ENCODE measurements at regions not wholly inside any gene's neighbourhood (a gene's known extent, or its start where the extent isn't known, plus 50 kb on each side); places are given as distances from the start of the nearest gene placed in this dataset.

DNA sequence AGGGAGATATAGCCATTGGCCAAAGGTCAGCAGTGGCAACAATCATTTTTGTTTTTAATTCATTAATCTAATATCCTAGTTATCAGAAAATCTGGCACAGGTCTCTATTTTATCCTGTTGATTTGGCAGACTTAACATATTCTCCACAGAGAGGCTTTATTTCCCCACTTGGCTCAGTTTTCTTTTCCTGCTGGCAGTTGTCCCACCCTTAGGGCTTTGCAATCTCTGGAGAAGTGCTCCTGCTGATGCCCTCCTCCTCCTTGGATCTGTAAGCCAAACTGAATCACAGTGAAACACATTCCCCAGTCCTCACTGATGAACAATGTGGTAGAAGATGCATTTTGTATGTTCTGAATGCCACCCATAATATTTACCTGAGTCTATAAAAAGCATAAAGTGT is 889.7 kb downstream of the PDHA2 start:
- H3K9me3 ChIP-seq = no peaks in the 10 kb centered on the region

DNA sequence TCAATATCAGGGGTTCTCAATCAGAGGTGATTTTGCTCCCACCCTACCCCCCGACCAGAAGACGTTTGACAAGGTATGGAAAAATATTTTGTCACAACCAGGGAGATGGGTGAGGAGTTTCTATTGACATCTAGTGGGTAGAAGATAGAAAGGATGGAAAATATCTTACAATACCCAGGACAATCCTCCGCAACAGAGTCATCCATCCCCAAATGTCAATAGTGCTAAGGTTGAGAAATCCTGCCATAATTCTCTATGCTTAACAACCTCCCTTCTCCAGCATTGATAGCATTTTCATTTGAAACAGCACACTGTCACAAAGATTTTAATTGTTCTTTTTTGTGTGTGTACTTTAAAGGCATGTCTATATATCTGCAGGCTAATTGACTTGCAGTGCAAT is 890.5 kb downstream of the PDHA2 start:
- DNase-seq = no peak
- no peak for TF ChIP-seq POLR2A (IDR thresholded peaks at IDR 0.05)
- TF ChIP-seq, protein P1, sequence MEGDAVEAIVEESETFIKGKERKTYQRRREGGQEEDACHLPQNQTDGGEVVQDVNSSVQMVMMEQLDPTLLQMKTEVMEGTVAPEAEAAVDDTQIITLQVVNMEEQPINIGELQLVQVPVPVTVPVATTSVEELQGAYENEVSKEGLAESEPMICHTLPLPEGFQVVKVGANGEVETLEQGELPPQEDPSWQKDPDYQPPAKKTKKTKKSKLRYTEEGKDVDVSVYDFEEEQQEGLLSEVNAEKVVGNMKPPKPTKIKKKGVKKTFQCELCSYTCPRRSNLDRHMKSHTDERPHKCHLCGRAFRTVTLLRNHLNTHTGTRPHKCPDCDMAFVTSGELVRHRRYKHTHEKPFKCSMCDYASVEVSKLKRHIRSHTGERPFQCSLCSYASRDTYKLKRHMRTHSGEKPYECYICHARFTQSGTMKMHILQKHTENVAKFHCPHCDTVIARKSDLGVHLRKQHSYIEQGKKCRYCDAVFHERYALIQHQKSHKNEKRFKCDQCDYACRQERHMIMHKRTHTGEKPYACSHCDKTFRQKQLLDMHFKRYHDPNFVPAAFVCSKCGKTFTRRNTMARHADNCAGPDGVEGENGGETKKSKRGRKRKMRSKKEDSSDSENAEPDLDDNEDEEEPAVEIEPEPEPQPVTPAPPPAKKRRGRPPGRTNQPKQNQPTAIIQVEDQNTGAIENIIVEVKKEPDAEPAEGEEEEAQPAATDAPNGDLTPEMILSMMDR (IDR thresholded peaks at IDR 0.05) = no peak
- Histone ChIP-seq H3K27ac (no peak overlapping the region), H3K9me3 (no peaks in the 10 kb centered on the region), H3K36me3 (no peaks in the 10 kb centered on the region), H3K27me3 (no peaks in the 10 kb centered on the region), H3K4me1 (no peaks in the 10 kb centered on the region), H3K4me3 (no peak overlapping the region)
- intact Hi-C loops (cut with DNase I; ENCODE audit: low total_unique reads) = no loop called here

More for the DNA sequence above, 889.7 kb downstream of the PDHA2 start:
- intact Hi-C loops (cut with DNase I; ENCODE audit: low total_unique reads) = no loop called here
- no peaks in the 10 kb centered on the region for H3K27me3 ChIP-seq
- no peak for TF ChIP-seq POLR2A (IDR thresholded peaks at IDR 0.05)
- TF ChIP-seq, protein P1 (IDR thresholded peaks at IDR 0.05) = no peak
- H3K27ac ChIP-seq = no peak overlapping the region
- H3K36me3 ChIP-seq = no peaks in the 10 kb centered on the region
- H3K4me1 ChIP-seq = no peaks in the 10 kb centered on the region
- DNase-seq = no peak
- H3K4me3 ChIP-seq = no peak overlapping the region

DNA sequence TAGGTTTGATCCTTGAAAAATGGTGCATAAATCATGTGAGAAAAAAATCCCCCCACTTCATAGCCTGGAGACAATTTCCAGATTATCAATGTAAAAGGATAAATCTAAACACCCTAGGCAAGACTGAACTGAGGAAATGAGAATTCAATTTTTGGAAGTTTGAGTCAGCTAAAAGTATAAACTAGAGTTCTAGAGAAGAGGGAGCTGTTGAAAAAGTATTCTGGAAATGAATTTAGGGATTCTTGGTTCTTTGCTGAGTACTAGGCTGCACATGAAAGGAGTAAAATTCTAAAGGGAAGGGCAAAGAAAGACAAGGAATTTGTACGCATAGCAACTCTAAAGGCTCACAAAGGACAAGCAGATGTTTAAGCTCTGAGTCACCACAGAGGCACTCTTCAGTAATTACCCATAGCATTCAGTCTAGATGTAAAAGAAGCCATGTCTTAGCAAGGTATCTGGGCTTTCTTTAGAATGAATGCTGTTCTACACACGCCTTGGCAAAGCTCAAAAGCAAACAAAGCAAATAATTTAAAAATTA is 896.5 kb downstream of the PDHA2 start:
- TF ChIP-seq, protein P1 (IDR thresholded peaks at IDR 0.05) = no peak
- TF ChIP-seq POLR2A (IDR thresholded peaks at IDR 0.05) = no peak
- H3K27ac ChIP-seq = no peak overlapping the region
- no peaks in the 10 kb centered on the region for H3K9me3 ChIP-seq
- H3K36me3 ChIP-seq = no peaks in the 10 kb centered on the region
- intact Hi-C loops (cut with DNase I; ENCODE audit: low total_unique reads) = no loop called here
- no peak for DNase-seq
- no peaks in the 10 kb centered on the region for H3K4me1 ChIP-seq
- H3K27me3 ChIP-seq = no peaks in the 10 kb centered on the region
- no peak overlapping the region for H3K4me3 ChIP-seq

DNA sequence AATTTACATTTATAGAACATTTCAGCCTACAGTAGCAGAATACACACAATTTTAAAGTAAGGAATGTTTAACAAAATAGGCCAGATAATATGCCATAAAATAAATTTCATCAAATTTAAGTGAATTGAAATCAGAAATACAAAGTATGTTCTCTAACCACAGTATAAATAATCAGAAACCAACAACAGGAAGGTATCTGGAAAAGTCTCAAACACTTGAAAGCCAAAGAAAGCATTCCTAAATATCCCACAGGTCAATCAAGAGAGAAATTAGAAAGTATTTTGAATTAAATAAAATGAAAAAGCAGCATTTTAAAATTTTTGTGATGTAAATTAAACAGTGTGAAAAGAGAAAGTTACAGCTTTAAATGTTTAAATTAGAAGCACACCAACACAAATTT is 899.2 kb downstream of the PDHA2 start:
- H3K4me1 ChIP-seq = no peaks in the 10 kb centered on the region
- TF ChIP-seq, protein P1 (IDR thresholded peaks at IDR 0.05) = no peak
- no peak for TF ChIP-seq POLR2A (IDR thresholded peaks at IDR 0.05)
- H3K4me3 ChIP-seq = no peak overlapping the region
- no peaks in the 10 kb centered on the region for H3K9me3 ChIP-seq
- no peak overlapping the region for H3K27ac ChIP-seq
- H3K27me3 ChIP-seq = no peaks in the 10 kb centered on the region
- no peak for DNase-seq
- intact Hi-C loops (cut with DNase I; ENCODE audit: low total_unique reads) = no loop called here
- no peaks in the 10 kb centered on the region for H3K36me3 ChIP-seq

DNA sequence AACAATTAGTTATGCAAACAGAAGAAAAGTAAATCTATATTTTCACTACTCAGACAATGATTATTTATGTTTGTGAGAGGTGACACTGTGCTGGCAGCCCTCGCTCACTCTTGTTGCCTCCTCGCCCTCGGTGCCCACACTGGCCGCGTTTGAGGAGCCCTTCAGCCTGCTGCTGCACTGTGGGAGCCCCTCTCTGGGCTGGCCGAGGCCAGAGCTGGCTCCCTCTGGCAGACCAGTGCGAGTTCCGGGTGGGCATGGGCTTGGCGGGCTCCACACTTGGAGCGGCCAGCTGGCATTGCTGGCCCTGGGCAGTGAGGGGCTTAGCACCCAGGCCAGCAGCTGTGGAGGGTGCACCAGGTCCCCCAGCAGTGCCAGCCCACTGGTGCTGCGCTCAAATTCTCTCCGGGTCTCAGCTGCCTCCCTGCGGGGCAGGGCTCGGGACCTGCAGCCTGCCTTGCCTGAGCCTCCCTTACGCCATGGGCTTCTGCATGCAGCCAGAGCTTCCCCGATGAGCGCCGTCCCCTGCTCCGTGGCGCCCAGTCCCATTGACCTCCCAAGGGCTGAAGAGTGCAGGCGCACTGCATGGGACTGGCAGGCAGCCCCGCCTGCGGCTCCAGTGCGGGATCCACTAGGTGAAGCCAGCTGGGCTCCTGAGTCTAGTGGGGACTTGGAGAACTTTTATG is 902.6 kb downstream of the PDHA2 start:
- intact Hi-C loops (cut with DNase I; ENCODE audit: low total_unique reads) = no loop called here
- H3K27me3 ChIP-seq = no peaks in the 10 kb centered on the region
- H3K4me1 ChIP-seq = no peaks in the 10 kb centered on the region
- TF ChIP-seq POLR2A (IDR thresholded peaks at IDR 0.05) = no peak
- TF ChIP-seq, protein P1 (IDR thresholded peaks at IDR 0.05) = no peak
- H3K36me3 ChIP-seq = no peaks in the 10 kb centered on the region
- no peak for DNase-seq
- H3K27ac ChIP-seq = no peak overlapping the region
- no peaks in the 10 kb centered on the region for H3K9me3 ChIP-seq
- H3K4me3 ChIP-seq = no peak overlapping the region
